Transverse colon (tissue), 3 donors: ENCODE measurements at regions not wholly inside any gene's neighbourhood (a gene's known extent, or its start where the extent isn't known, plus 50 kb on each side); places are given as distances from the start of the nearest gene placed in this dataset.

Experiments
- CTCF ChIP-seq, 5 experiments: fragments of 200-600 bp in 3 of 5; fragments of 450-650 bp in 2 of 5; sonication (generic) in 3 of 5; IDR thresholded peaks; 1 replicate in 2 of 5; 2 replicates in 3 of 5; pipeline ENCODE4 v1.5.1; 2016 to 2017; ENCODE audit warnings: antibody characterized with exemption in 5 of 5, inconsistent platforms in 3 of 5, mild to moderate bottlenecking in 2 of 5, moderate library complexity in 1 of 5
- POLR2A ChIP-seq: fragments of 450-650 bp; IDR thresholded peaks from one replicate; pipeline ENCODE4 v1.6.1; 2016; ENCODE audit warnings: antibody characterized with exemption, mild to moderate bottlenecking, moderate library complexity

- TF ChIP-seq POLR2A (no peak), CTCF (IDR thresholded peaks at IDR 0.05) (no peak)
Observed at GRCh38 chr4:120236873-120237272, 170.2 kb upstream of the MAD2L1 start.
